Peyer's patch (tissue), 4 donors: ENCODE measurements at regions not wholly inside any gene's neighbourhood (a gene's known extent, or its start where the extent isn't known, plus 50 kb on each side); places are given as distances from the start of the nearest gene placed in this dataset.

Experiments
- DNase-seq, 3 donors: peaks; one replicate each; pipeline ENCODE4 v3.0.0-alpha.2; 2017 to 2019
- H3K27ac ChIP-seq, 4 donors: fragments of 200-600 bp; sonication (generic); one replicate each; pipeline ENCODE4 v1.5.1; 2016 to 2019
- H3K27me3 ChIP-seq, 2 donors: fragments of 200-600 bp; sonication (generic); one replicate each; pipeline ENCODE4 v1.5.1; 2019
- H3K36me3 ChIP-seq, 3 donors: fragments of 200-600 bp; sonication (generic); one replicate each; pipeline ENCODE4 v1.5.1; 2016 to 2019
- H3K4me1 ChIP-seq, 4 donors: fragments of 200-600 bp; sonication (generic); one replicate each; pipeline ENCODE4 v1.5.1; 2016 to 2019
- H3K4me3 ChIP-seq, 4 donors: fragments of 200-600 bp; sonication (generic); 1 replicate in 3 of 4; 2 replicates in 1 of 4; pipeline ENCODE4 v1.5.1; 2016 to 2019; ENCODE audit warnings: mild to moderate bottlenecking in 1 of 4
- H3K9me3 ChIP-seq, 4 donors: fragments of 200-600 bp; sonication (generic); one replicate each; pipeline ENCODE4 v1.5.1; 2016 to 2019; ENCODE audit warnings: mild to moderate bottlenecking in 1 of 4
- POLR2A ChIP-seq, 2 donors: fragments of 450-650 bp; IDR thresholded peaks; one replicate each; pipeline ENCODE4 v1.5.1; 2017; ENCODE audit warnings: antibody characterized with exemption in 2 of 2, mild to moderate bottlenecking in 2 of 2, moderate library complexity in 2 of 2
- TF ChIP-seq, protein P1 (sequence below), 6 experiments: fragments of 450-650 bp in 4 of 6; fragments of 200-600 bp in 2 of 6; sonication (generic) in 1 of 6; IDR thresholded peaks; one replicate each; pipeline ENCODE4 v1.5.1; 2017 to 2019; ENCODE audit warnings: antibody characterized with exemption in 6 of 6, mild to moderate bottlenecking in 3 of 6, moderate library complexity in 1 of 6

DNA sequence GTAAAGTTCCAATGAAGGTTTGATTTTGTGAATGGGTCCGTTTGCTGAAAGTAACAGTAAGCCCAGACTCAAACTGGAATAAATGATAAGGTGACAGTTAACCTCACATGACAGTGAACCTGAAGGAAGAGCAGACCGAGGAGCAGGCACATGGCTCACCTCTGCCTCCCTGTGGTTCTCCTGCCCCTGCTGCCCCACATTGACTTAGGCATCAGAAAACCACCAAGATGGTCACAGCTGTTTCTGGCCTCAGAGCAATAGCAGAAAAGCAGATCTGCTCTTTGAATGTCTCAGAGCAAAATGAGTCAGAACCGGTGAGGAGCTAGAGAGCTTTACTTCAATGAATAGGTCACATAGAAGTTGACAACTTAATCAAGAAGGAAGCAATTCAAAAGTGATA is 487.6 kb downstream of the METTL4 start:
- Histone ChIP-seq H3K4me3 (no peak overlapping the region), H3K4me1 (no peaks in the 10 kb centered on the region), H3K27me3 (no peaks in the 10 kb centered on the region), H3K27ac (no peak overlapping the region), H3K36me3 (no peaks in the 10 kb centered on the region), H3K9me3 (no peaks in the 10 kb centered on the region)
- TF ChIP-seq, protein P1, sequence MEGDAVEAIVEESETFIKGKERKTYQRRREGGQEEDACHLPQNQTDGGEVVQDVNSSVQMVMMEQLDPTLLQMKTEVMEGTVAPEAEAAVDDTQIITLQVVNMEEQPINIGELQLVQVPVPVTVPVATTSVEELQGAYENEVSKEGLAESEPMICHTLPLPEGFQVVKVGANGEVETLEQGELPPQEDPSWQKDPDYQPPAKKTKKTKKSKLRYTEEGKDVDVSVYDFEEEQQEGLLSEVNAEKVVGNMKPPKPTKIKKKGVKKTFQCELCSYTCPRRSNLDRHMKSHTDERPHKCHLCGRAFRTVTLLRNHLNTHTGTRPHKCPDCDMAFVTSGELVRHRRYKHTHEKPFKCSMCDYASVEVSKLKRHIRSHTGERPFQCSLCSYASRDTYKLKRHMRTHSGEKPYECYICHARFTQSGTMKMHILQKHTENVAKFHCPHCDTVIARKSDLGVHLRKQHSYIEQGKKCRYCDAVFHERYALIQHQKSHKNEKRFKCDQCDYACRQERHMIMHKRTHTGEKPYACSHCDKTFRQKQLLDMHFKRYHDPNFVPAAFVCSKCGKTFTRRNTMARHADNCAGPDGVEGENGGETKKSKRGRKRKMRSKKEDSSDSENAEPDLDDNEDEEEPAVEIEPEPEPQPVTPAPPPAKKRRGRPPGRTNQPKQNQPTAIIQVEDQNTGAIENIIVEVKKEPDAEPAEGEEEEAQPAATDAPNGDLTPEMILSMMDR (IDR thresholded peaks at IDR 0.05): no peak
- no peak for TF ChIP-seq POLR2A (IDR thresholded peaks at IDR 0.05)
- DNase-seq: no peak

DNA sequence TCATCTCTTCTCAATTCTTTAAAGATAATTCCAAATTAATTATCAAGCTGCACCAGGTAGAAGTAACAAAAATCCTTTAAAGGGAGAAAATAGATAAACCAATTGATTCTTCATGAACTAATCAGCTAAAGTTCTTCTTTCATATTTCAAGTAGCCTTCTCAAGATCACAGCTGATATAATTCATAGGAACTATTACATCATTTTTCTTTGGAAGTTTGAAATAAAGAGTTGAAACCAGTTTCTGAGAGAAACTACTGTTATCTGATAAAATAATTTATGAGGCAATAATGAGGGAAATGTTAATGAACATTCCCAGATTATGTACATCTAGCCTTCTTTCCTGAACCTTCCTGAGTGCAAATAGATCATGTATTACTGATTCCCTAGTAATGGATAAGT is 484.9 kb downstream of the METTL4 start:
- H3K36me3 ChIP-seq: no peaks in the 10 kb centered on the region

DNA sequence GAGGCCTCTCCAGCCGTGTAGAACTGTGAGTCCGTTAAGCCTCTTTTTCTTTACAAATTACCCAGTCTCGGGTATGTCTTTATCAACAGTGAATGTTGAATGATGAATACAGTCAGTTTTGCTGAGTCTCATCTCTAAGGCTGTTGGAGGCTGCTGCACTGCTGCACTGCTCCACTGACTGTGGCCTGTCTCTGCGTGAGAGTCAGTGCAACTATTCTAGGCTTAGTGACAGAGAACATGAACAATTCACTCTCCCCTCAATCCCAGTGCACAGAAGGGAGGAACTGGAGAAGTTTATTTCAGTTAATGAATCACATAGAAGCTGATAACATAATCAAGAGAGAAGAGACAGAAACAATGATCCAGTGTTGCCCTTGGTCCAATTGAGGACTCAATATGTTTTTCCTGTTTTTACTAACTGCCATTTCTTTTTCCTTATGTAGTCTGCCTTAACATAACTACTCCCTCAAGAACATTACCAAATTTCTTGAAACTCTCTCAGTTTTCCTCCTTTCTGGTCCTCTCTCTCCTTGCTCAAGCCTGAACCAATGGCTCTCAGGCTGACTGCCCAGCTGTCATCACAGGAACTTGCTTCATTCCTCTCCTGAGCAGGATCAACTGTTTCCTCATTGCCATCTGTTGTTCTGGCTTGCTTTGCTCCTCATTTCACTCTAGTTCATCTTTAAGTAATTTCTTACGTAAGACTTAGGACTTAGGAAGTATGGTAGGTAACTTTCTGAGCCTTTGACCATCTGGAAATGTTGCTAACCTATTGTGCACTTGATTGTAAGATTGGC is 483.2 kb downstream of the METTL4 start:
- TF ChIP-seq, protein P1 (IDR thresholded peaks at IDR 0.05): no peak
- TF ChIP-seq POLR2A (IDR thresholded peaks at IDR 0.05): no peak

More for the DNA sequence above, 484.9 kb downstream of the METTL4 start:
- Histone ChIP-seq H3K4me3 (no peak overlapping the region), H3K27ac (no peak overlapping the region), H3K9me3 (no peaks in the 10 kb centered on the region), H3K4me1 (no peaks in the 10 kb centered on the region), H3K27me3 (no peaks in the 10 kb centered on the region)
- DNase-seq: no peak
- TF ChIP-seq, protein P1 (IDR thresholded peaks at IDR 0.05): no peak
- TF ChIP-seq POLR2A (IDR thresholded peaks at IDR 0.05): no peak

DNA sequence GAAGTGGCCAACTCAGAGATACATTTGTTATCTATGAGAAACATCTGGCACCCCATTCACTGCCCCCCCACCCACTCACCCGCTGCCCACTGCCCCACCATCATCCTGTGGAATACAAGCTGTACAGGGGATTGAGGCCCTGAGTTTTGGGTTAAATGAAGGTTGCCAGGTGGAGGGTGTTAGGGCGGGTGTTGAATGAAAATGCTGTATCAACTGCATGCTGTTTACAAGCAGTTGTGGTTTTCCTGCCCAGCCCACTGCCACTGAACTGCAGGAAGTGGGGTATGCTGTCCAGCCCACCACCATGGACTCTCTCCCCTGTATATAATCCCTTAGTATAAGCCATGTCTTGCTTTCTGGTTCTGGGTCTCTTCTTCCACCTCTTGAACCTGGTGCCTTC is 481.9 kb downstream of the METTL4 start:
- H3K4me3 ChIP-seq: no peak overlapping the region
- DNase-seq: no peak
- no peak for TF ChIP-seq POLR2A (IDR thresholded peaks at IDR 0.05)
- TF ChIP-seq, protein P1 (IDR thresholded peaks at IDR 0.05): no peak

More for the DNA sequence above, 483.2 kb downstream of the METTL4 start:
- DNase-seq: no peak
- Histone ChIP-seq H3K27me3 (no peaks in the 10 kb centered on the region), H3K4me3 (no peak overlapping the region), H3K9me3 (no peaks in the 10 kb centered on the region), H3K27ac (no peak overlapping the region), H3K36me3 (no peaks in the 10 kb centered on the region), H3K4me1 (no peaks in the 10 kb centered on the region)

DNA sequence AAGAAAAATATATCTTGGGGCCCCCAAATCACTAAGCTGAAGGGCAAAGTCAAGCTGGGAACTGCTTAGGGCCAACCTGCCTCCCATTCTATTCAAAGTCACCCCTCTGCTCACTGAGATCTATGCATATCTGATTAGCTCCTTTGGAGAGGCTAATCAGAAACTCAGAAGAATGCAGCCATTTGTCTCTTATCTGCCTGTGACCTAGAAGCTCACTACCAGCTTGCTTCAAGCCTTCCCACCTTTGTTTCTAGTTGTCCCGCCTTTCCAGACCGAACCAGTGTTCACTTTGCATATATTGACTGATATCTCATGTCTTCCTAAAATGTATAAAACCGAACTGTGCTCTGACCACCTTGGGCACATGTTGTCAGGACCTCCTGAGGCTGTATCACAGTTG is 479.4 kb downstream of the METTL4 start:
- H3K9me3 ChIP-seq: no peaks in the 10 kb centered on the region
- DNase-seq: no peak
- no peaks in the 10 kb centered on the region for H3K36me3 ChIP-seq
- no peaks in the 10 kb centered on the region for H3K4me1 ChIP-seq
- TF ChIP-seq POLR2A (IDR thresholded peaks at IDR 0.05): no peak
- TF ChIP-seq, protein P1 (IDR thresholded peaks at IDR 0.05): no peak
- no peak overlapping the region for H3K27ac ChIP-seq
- no peak overlapping the region for H3K4me3 ChIP-seq
- no peaks in the 10 kb centered on the region for H3K27me3 ChIP-seq

More for the DNA sequence above, 481.9 kb downstream of the METTL4 start:
- Histone ChIP-seq H3K9me3 (no peaks in the 10 kb centered on the region), H3K27ac (no peak overlapping the region), H3K36me3 (no peaks in the 10 kb centered on the region), H3K4me1 (no peaks in the 10 kb centered on the region), H3K27me3 (no peaks in the 10 kb centered on the region)
